IPS DF 4.7 (cell line): ENCODE measurements at regions not wholly inside any gene's neighbourhood (a gene's known extent, or its start where the extent isn't known, plus 50 kb on each side); places are given as distances from the start of the nearest gene placed in this dataset.

Source experiments
- DNase-seq: peaks from one replicate; pipeline ENCODE4 v3.0.0-alpha.2; 2013; ENCODE audit warnings: low spot score; ENCODE audit errors: extremely low read depth

DNA sequence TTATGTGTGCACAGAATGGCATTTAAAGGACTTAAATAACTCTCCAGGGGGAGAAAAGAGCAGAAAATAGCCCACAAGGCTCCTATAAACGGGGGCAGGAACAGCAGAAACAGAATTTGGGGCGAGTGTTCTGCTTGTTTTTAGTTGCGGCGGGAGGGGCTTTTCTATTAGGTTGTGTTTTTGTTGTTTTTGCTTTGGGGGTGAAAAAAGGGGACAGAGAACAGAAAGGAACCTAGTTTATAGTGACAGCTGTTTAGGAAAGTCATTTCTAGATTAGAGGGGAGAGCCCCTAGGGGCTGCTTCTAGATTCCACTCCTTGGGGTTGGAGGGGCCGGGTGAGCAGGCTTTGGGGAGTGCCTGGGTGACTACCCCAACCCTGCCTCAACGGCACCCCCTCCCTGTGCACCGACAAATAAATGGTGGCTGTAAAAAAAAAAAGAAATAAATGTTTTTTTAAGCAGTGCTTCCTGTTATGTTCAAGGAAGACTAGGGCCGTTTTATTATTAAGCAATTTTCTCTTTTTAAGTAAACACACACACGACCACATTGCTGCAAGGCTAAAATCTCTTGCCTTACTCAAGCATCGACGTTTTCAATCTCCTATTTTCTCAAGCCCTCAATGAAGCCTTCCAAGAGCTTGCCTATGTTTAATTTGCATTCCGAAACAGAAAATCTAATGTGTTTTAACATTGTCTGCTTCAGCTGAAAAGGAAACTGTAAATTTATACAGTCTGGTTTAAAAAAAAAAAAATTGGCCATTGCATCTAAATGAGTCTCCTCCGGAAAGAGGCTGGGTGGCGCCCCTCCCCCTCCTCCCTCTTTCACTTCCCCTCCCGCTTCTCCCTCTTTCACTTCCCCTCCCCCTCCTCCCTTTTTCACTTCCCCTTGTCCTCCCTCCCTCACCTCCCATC, 123.3 kb upstream of the TBL1X start:
- DNase-seq, result no peak

GRCh38 chrX:9342561-9343051, 122.3 kb upstream of the TBL1X start:
- DNase-seq, result peak; percentile 25

- DNase-seq, result no peak
Measured at GRCh38 chrX:9343971-9344370, 120.9 kb upstream of the TBL1X start.

DNA sequence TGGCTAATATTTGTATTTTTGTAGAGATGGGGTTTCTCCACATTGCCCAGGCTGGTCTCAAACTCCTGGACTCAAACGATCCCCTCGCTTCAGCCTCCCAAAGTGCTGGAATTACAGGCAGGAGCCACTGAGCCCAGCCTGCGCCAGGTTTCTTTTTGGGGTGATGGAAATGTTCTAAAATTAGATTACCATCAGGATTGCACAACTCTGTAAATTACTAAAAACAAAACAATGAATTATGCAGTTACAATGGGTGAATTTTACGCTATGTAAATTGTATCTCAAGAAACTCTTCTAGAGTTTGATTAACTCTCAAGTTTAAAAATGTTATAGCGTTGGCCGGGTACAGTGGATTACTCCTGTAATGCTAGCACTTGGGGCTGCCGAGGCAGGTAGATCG, 118.9 kb upstream of the TBL1X start:
- DNase-seq, result no peak

DNA sequence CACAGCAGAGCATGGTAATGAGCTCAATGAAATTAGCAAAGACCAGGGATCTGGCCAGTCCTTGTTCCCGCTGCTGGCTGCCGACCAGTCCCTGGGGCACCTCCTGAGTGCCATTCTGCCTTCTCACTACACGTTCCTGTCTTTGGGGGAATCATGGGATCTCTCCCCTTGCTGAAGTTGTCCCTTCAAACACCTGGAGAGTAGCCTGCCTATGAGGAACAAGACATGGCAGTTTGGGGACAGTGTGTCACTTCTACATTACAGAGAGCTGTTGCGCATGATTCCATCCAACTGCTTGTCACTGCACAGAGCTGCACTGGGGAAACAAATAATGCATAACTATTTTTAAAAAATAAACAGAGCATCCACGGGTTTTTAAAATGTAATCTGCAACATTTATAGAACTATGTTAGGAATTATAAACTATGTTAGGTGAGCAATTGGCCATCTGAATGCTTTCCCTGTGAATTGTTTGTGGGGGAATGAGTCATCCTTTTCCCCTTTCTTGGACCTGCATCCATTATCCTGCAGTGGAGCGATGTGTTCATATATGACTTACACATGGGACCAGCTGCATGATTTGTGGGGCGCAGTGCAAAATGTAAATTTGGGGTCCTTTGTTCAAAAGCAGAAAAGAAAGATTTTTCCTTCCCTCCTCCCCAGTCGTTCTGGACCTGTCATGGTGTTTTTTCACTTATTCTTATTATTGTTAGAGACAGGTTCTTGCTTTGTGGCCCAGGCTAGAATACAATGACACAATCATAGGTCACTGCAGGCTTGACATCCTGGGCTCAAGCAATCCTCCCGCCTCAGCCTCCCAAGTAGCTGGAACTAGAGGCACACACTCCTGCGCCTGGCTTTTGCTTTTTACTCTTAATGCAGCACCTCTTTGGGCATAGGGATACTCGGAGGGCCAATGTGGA, 115.0 kb upstream of the TBL1X start:
- DNase-seq, result no peak

DNA sequence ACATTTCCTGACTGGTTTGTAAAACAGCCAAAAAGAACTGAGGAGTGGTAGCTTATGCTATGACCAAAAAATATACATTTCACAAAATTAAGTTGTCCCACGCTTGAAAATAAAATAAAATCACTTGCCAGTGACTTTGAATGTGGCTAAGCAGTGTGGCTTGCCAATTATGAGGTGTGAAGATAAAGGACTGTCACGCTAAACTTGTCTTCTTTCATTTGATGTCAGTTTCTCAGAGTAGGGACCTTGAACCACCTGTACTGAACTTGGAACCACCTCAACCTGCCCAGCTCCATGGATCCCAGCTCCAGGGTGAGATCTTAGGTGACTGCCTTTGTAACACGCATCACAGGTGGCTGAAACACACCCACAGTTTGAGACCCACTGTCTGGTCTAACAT, 113.7 kb upstream of the TBL1X start:
- no peak for DNase-seq

- no peak for DNase-seq
Measured at GRCh38 chrX:9352243-9352642, 112.6 kb upstream of the TBL1X start.

GRCh38 chrX:9352694-9353411, 112.0 kb upstream of the TBL1X start:
- DNase-seq, result no peak

DNA sequence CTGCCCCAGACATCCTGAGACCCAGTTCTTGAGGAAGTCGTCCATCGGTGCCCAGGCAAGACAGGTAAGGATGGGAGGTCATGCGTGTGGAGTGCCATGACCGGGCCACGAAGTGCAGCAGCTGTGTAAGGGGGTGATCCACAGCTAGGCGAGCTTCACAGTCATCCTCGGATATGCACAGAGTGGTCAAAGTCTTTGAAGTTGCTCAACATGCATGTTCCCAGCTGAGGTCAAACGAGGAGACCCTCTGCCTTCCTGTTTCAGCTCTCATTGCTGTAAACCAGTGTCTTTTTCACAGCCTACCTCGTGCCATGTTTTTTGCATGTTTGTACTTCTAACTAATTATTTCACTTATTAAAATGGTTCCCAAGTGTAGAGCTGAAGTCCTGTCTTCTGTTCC, 109.9 kb upstream of the TBL1X start:
- no peak for DNase-seq

GRCh38 chrX:9355739-9356138, 109.1 kb upstream of the TBL1X start:
- no peak for DNase-seq

GRCh38 chrX:9356846-9357245, 108.0 kb upstream of the TBL1X start:
- no peak for DNase-seq

- no peak for DNase-seq
Measured at GRCh38 chrX:9357518-9358114, 107.2 kb upstream of the TBL1X start.

DNA sequence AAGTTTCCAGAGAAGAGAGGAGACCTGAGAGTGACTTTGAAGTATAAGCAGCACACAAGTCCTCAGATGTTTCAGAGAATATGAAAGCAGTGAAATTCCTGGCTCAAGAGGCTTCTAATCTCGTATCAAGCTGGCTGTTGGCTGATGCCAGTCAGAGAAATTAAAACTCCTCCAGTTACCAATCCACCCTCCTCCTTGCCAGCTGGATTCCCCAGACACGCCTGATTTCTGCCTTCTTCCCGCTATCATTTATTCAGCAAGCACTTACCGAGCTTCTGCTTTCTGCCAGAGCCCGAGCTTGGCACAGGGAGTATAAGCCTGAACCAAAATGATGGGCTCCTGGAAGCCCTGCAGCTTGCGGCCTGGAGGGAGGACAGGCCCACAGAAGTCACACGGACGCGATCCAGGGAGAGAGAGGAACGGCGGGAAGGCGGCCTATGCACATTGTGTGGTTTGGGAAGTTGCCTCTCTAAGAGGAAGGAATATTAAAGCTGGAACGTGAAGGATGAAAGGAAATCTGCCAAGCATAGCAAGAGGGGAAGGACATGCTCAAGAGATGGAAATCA, 102.4 kb upstream of the TBL1X start:
- DNase-seq, result no peak

GRCh38 chrX:9367421-9367820, 97.4 kb upstream of the TBL1X start:
- no peak for DNase-seq

DNA sequence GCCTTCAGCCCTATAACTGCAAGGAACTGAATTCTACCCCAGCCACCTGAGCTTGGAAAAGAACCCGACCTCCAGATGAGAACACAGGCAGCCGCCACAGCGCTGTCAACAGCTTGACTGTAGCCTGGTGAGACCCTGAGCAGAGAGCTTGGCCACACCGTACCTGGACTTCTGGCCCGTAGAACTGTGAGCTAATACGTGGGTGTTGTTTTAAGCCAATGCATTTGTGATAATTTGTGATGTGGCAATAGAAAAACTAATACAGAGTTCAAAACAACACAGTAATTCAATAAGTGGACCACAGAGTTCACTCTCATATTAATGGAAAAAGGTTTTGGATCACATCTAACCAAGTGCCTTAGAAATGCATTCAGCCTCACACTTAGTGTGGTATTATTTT, 96.6 kb upstream of the TBL1X start:
- no peak for DNase-seq

DNA sequence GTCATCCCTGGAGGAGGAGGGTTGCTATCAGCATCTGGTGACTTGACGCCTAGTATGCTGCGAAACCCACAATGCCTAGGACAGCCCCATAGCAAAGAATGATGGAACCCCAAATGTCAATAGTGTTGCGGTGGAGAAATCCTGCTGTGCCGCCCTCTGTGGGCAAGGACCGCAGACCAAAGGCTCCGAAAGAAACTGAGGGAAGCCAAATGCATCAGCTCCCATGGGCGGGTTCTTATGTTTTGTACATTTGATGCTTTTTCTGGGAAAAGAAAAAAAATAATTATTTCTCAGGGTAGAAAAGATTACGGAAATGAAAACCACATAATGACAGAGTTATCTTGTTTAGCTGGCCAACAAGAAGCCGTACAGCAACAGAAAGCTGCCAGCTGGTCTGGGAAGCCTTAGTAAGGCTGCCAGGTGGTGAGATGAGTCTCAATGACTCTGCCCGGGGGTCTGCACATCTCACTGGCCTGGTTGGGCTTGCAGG, 95.0 kb upstream of the TBL1X start:
- no peak for DNase-seq

DNA sequence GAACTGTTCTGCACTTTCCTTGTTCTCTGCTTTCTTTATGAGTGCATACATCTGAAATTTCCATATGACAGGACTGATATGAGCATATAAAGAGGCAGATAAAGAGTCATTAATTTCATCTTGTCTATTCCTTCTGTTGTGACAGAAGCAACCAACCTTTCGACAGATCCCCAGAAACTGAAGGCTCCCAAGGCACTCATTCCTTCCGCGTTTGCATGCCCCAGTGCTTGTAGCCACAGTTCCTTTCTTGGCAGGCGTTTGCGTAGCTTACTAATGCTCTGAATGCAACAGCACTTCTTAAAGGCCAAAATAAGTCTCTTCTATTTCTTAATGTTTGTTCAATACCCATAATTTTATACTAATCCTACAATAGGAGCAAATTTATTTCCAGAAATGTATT, 94.0 kb upstream of the TBL1X start:
- no peak for DNase-seq

- DNase-seq, result no peak
Measured at GRCh38 chrX:9372866-9373265, 92.0 kb upstream of the TBL1X start.

DNA sequence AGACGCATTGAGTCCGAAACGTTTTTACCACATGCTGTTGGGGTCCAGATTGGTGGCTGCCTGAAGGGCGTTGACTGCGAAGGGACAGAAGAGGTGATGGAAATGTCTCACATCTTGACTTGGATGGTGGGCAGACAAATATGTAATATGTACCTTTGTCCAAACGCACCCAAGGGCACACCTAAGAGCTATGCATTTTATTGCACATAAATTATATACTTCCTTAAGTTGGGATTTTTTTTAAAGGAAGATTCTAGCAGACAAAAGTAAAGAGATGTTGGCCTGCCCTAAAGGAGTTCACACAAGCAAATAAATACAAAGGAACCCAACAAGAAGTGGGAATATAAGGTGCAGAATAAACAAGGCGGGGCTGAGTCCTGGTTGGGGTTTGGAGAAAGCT, 91.1 kb upstream of the TBL1X start:
- DNase-seq, result no peak

DNA sequence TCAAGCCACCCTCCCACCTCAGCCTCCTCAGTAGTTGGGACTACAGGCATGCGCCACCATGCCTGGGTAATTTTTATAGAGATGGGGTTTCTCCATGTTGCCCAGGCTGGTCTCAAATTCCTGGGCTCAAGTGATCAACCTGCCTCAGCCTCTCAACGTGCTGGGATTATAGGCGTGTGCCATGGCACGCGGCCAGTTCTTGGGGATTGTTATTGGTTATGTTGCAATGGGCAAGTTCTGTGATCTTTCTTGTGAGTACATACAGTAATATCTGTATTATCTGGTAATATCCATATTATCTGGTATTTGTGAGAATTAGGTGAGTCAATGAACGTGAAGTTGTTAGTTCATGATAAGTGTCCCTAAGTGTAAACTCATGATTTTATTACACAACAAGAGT, 90.3 kb upstream of the TBL1X start:
- no peak for DNase-seq

DNA sequence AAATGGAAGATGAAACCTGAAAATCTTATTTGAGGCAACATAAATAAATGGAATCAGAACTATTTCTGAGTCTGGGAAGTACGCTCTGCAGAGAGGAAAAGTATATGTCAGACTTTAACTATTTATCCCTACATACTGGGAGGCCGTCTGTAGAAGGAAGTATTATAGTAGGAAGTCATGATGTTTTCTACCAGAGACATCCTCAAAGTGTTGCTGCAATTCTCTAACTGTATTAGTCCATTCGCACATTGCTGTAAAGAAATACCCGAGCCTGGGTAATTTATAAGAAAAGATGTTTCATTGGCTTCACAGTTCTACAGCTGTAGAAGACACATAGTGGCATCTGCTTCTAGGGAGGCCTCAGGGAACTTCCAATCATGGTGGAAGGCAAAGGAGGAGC, 88.7 kb upstream of the TBL1X start:
- DNase-seq, result no peak
